D721Med (cell line): ENCODE measurements at regions not wholly inside any gene's neighbourhood (a gene's known extent, or its start where the extent isn't known, plus 50 kb on each side); places are given as distances from the start of the nearest gene placed in this dataset.
"Not testable (repeated sequence)": the region's sequence is repeated elsewhere in the genome, so short reads cannot be mapped to it uniquely, and the experiment has no call there.

Source experiments
- DNase-seq: peaks from one replicate; pipeline ENCODE4 v3.0.0; 2011; ENCODE audit warnings: low spot score; ENCODE audit not compliant: insufficient read length
- FAIRE-seq: peaks from 2 replicates; lab custom pipeline; 2011; peaks lifted over from hg19 to GRCh38; lab: Jason Lieb, UNC
- TF ChIP-seq, protein P1 (sequence below): IDR thresholded peaks from 2 replicates; pipeline ENCODE4 v1.5.1; 2012; ENCODE audit warnings: mild to moderate bottlenecking, control low read depth; ENCODE audit not compliant: insufficient read depth; ENCODE audit errors: missing control alignments

DNA sequence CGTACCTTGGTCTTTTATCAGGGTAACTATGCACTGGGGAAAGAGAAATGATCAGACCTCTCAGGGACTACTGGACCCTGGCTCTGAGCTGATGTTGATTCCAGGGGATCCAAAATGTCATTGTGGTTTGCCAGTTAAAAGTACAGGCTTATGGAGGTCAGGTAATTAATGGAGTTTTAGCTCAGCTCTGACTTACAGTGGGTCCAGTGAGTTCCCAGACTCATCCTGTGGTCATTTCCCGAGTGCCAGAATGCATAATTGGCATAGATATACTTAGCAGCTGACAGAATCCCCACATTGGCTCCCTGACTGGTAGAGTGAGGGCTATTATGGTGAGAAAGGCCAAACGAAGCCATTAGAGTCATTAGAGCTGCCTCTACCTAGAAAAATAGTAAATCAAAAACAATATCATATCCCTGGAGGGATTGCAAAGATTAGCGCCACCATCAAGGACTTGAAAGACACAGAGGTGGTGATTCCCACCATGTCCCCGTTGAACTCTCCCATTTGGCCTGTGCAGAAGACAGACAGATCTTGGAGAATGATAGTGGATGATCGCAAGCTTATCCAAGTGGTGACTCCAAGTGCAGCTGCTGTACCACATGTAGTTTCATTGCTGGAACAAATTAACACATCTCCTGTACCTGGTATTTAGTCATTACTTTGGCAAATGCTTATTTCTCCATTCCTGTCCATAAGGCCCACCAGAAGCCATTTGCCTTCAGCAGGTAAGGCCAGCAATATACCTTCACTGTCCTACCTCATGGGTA is 152.4 kb downstream of the THBS2 start:
- DNase-seq = no peak
- no peak for FAIRE-seq
- TF ChIP-seq, protein P1, sequence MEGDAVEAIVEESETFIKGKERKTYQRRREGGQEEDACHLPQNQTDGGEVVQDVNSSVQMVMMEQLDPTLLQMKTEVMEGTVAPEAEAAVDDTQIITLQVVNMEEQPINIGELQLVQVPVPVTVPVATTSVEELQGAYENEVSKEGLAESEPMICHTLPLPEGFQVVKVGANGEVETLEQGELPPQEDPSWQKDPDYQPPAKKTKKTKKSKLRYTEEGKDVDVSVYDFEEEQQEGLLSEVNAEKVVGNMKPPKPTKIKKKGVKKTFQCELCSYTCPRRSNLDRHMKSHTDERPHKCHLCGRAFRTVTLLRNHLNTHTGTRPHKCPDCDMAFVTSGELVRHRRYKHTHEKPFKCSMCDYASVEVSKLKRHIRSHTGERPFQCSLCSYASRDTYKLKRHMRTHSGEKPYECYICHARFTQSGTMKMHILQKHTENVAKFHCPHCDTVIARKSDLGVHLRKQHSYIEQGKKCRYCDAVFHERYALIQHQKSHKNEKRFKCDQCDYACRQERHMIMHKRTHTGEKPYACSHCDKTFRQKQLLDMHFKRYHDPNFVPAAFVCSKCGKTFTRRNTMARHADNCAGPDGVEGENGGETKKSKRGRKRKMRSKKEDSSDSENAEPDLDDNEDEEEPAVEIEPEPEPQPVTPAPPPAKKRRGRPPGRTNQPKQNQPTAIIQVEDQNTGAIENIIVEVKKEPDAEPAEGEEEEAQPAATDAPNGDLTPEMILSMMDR = no peak

DNA sequence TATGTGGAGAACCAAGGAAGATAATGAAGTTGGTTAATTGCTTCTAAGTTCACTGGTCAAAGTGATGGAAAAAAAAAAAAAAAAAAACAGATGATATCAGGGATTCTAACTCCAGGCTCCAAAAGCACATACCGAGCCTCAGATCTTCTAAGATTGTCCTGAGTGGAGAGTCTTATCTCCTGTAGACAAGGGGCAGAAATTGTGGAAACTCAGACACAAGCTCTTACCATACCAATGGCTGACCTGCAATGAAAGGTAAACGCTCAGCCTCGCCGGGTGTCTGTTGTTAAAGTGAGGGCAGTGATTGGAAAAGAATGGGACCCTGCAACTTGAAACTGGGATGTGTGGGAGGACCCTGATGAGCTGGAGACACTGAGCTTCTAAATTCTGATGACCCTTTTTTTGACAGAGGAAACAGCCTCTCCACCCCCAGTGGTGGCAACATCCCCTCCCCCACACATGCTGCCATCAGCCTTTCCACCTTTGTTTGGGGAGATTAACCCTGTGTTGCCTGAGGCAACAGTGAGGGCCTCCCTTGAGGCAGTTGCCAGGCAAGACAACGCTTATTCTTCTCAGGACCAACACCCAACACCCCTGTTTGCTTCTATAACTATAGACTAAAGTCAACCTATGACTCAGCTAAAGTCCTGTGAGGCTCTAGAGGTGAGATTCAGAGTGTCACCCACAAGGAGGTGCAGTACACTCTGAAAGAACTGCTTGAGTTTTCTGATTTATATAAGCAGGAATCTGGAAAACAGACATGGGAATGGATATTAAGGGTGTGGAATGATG is 154.0 kb downstream of the THBS2 start:
- TF ChIP-seq, protein P1 = no peak
- FAIRE-seq (no peak), DNase-seq (no peak)

DNA sequence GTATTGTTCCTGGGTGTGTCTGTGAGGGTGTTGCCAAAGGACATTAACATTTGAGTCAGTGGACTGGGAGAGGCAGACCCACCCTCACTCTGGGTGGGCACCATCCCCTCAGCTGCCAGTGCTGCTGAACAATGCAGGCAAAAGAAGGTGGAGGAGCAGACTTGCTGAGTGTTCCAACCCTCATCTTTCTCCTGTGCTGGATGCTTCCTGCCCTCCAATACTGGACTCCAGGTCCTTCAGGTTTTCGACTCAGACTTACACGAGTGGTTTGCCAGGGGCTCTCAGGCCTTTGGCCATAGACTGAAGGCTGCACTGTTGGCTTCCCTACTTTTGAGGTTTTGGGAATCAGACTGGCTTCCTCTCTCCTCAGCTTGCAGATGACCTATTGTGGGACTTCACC is 155.0 kb downstream of the THBS2 start:
- FAIRE-seq, DNase-seq: not testable (repeated sequence)

DNA sequence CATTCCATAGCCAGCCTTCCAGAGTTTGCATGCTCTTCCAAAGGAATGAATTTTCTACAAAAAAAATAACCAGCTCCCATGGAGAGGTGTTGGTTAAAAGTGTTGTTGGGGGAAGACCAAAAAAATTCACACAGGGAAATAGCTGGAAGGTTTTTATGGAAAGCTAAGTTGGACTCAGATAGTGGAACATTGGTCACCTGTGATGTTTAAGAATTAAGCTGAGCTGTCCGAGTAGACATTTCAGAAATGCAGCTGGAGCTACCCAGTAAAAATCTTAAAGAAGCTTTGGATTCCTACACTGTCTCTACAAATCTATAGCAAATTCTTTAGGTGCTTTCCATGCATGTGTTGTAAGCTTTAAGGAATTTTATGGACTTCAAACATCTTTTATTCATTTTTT is 155.5 kb downstream of the THBS2 start:
- DNase-seq (no peak), FAIRE-seq (no peak)
- TF ChIP-seq, protein P1 = no peak

DNA sequence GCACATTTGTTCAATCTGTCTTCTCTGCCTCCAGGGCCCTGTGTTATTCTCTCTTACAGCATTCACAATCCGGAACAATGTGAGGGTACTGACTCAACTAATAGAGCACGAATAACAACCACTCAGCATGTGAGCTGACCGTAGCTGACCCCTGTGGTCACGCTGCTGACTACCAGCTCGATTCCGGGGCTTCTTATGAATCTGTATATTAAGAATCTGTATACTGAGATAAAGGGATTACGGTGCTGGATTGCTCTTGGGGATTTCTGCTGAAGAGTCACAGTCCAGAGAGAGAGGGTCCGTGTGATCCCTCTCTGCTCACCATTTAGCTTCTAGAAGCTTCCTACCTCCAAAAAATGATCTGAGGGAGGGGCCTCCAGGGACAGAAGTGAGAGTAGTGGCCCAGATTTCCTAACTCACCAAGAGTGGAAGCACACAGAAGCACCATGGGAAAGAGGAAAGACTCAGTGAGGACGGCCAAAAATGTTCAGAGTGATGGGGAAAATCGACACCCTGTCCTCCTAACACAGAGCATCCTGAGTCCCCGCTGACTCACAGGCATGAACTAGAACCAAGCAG is 156.2 kb downstream of the THBS2 start:
- TF ChIP-seq, protein P1 = no peak
- no peak for FAIRE-seq
- DNase-seq = no peak

DNA sequence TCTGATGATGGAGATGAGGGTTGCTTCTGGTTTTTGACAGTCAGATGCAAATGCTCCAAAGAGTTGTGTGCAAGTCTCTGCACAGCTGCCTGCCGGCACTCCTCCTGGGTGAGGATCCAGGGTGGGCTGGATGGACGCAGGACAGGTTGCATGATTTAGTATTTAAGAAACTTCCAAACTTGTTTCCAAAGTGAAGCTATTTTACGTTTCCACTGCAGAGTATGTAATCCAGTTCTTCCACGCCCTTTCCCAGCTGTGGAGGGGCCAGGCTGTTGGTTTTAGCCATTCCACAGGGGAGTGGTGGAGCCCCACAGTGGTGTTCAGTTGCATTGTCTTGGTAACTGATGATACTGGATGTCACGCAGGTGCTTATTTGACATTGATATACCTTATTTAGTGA is 157.3 kb downstream of the THBS2 start:
- DNase-seq = no peak
- TF ChIP-seq, protein P1 = no peak
- FAIRE-seq = no peak

DNA sequence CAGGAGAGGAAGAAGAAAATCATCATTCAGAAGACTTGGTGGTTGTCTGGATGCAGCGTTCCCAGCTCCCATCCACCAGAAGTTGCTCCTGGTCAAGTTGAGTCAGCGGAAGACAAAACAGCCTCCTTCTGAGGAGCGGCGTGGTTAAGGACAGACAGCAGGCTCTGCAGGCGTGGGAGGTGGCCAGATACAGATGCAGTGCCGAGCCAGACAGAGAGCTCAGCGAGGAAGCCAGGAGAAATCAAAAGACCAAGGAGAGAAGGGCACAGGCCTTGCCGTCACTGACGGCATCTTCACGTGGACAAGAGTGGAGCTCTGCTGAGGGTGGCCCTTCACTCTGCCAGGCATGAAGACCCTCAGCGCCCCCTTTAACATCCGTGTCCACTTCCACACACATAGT is 158.5 kb downstream of the THBS2 start:
- DNase-seq = no peak
- FAIRE-seq = no peak
- TF ChIP-seq, protein P1 = no peak
